Right atrium auricular region (tissue), 2 donors: ENCODE measurements at regions not wholly inside any gene's neighbourhood (a gene's known extent, or its start where the extent isn't known, plus 50 kb on each side); places are given as distances from the start of the nearest gene placed in this dataset.

Source experiments
- DNase-seq: peaks from one replicate; pipeline ENCODE4 v3.0.0-alpha.2; 2019; ENCODE audit warnings: low spot score
- H3K27ac ChIP-seq, 2 donors: fragments of 200-600 bp; sonication (generic); 1 replicate in 1 of 2; 2 replicates in 1 of 2; pipeline ENCODE4 v1.5.1; 2016 to 2019
- H3K27me3 ChIP-seq, 2 donors: fragments of 200-600 bp; sonication (generic); one replicate each; pipeline versions ENCODE4 v1.5.1 to v1.6.0; 2017 to 2019
- H3K36me3 ChIP-seq: fragments of 200-600 bp; sonication (generic); one replicate; pipeline ENCODE4 v1.5.1; 2016
- H3K4me1 ChIP-seq, 2 donors: fragments of 200-600 bp; sonication (generic); one replicate each; pipeline versions ENCODE4 v1.5.1 to v1.6.0; 2017 to 2019
- H3K4me3 ChIP-seq, 2 donors: fragments of 200-600 bp; sonication (generic); 1 replicate in 1 of 2; 2 replicates in 1 of 2; pipeline ENCODE4 v1.5.1; 2017 to 2019; ENCODE audit warnings: mild to moderate bottlenecking in 1 of 2, moderate library complexity in 1 of 2
- H3K9me3 ChIP-seq, 2 donors: fragments of 200-600 bp; sonication (generic); one replicate each; pipeline ENCODE4 v1.5.1; 2019
- TF ChIP-seq, protein P1 (sequence below), 2 donors: fragments of 200-600 bp; sonication (generic); IDR thresholded peaks; one replicate each; pipeline ENCODE4 v1.5.1; 2019; ENCODE audit warnings: antibody characterized with exemption in 2 of 2

- Histone ChIP-seq H3K4me1 (no peaks in the 10 kb centered on the region), H3K9me3 (no peaks in the 10 kb centered on the region), H3K4me3 (no peak overlapping the region), H3K27me3 (no peaks in the 10 kb centered on the region), H3K27ac (no peak overlapping the region), H3K36me3 (no peaks in the 10 kb centered on the region)
- no peak for DNase-seq
- TF ChIP-seq, protein P1, sequence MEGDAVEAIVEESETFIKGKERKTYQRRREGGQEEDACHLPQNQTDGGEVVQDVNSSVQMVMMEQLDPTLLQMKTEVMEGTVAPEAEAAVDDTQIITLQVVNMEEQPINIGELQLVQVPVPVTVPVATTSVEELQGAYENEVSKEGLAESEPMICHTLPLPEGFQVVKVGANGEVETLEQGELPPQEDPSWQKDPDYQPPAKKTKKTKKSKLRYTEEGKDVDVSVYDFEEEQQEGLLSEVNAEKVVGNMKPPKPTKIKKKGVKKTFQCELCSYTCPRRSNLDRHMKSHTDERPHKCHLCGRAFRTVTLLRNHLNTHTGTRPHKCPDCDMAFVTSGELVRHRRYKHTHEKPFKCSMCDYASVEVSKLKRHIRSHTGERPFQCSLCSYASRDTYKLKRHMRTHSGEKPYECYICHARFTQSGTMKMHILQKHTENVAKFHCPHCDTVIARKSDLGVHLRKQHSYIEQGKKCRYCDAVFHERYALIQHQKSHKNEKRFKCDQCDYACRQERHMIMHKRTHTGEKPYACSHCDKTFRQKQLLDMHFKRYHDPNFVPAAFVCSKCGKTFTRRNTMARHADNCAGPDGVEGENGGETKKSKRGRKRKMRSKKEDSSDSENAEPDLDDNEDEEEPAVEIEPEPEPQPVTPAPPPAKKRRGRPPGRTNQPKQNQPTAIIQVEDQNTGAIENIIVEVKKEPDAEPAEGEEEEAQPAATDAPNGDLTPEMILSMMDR (IDR thresholded peaks at IDR 0.05): no peak
These were observed 88.8 kb upstream of the SNTG2 start for GRCh38 chr2:861655-862354.

- H3K4me3 ChIP-seq: no peak overlapping the region
- no peak overlapping the region for H3K27ac ChIP-seq
- no peaks in the 10 kb centered on the region for H3K36me3 ChIP-seq
- H3K27me3 ChIP-seq: no peaks in the 10 kb centered on the region
- TF ChIP-seq, protein P1 (IDR thresholded peaks at IDR 0.05): no peak
- H3K4me1 ChIP-seq: no peaks in the 10 kb centered on the region
- no peak for DNase-seq
- no peaks in the 10 kb centered on the region for H3K9me3 ChIP-seq
These were observed 90.3 kb upstream of the SNTG2 start for GRCh38 chr2:860259-860855.

GRCh38 chr2:858646-859045 is 92.0 kb upstream of the SNTG2 start:
- no peak for DNase-seq
- Histone ChIP-seq H3K4me1 (no peaks in the 10 kb centered on the region), H3K9me3 (no peaks in the 10 kb centered on the region), H3K27ac (no peak overlapping the region), H3K36me3 (no peaks in the 10 kb centered on the region), H3K4me3 (no peak overlapping the region), H3K27me3 (no peaks in the 10 kb centered on the region)
- TF ChIP-seq, protein P1 (IDR thresholded peaks at IDR 0.05): no peak

GRCh38 chr2:857937-858336 is 92.7 kb upstream of the SNTG2 start:
- H3K36me3 ChIP-seq: no peaks in the 10 kb centered on the region
- H3K4me3 ChIP-seq: no peak overlapping the region
- no peaks in the 10 kb centered on the region for H3K27me3 ChIP-seq
- no peaks in the 10 kb centered on the region for H3K9me3 ChIP-seq
- no peaks in the 10 kb centered on the region for H3K4me1 ChIP-seq
- no peak for DNase-seq
- TF ChIP-seq, protein P1 (IDR thresholded peaks at IDR 0.05): no peak
- no peak overlapping the region for H3K27ac ChIP-seq

GRCh38 chr2:857081-857480 is 93.6 kb upstream of the SNTG2 start:
- DNase-seq: no peak
- no peaks in the 10 kb centered on the region for H3K4me1 ChIP-seq
- H3K27ac ChIP-seq: no peak overlapping the region
- no peaks in the 10 kb centered on the region for H3K36me3 ChIP-seq
- H3K9me3 ChIP-seq: no peaks in the 10 kb centered on the region
- no peak overlapping the region for H3K4me3 ChIP-seq
- TF ChIP-seq, protein P1 (IDR thresholded peaks at IDR 0.05): no peak
- H3K27me3 ChIP-seq: no peaks in the 10 kb centered on the region

DNA sequence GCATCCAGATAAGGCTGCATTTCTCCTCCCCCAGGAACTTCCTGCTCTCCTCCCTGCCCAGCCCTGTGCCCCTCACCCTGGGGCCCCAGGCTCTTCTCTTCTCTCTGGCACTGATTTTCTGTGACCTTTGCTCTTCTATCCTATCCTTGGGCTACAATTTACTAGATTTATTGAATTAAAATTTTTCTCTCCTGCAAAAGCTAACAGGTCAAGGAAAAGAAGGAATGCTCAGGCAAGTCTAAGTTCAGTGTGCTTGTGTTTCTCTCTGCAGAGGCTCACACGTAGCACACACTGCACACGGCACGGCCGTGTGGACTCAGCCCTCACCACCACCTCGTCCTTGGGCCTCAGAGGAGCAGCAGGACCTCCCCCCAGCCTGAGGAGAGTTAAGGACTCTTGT is 94.2 kb upstream of the SNTG2 start:
- TF ChIP-seq, protein P1 (IDR thresholded peaks at IDR 0.05): no peak
- no peak for DNase-seq
- Histone ChIP-seq H3K4me3 (no peak overlapping the region), H3K27me3 (no peaks in the 10 kb centered on the region), H3K9me3 (no peaks in the 10 kb centered on the region), H3K4me1 (no peaks in the 10 kb centered on the region), H3K36me3 (no peaks in the 10 kb centered on the region), H3K27ac (no peak overlapping the region)
